Activated CD8-positive, alpha-beta T cell treated with anti-CD3 and anti-CD28 coated beads, Interleukin-2, amount 10 ng/mL, durations not matched to agents 7 days and 5 days (primary cell): ENCODE measurements at regions not wholly inside any gene's neighbourhood (a gene's known extent, or its start where the extent isn't known, plus 50 kb on each side); places are given as distances from the start of the nearest gene placed in this dataset.

ENCODE experiments used
- ATAC-seq: fragments of 150-1000 bp; cut with Tn5 transposase; one replicate; pipeline ENCODE4 v1.10.0; 2021; ENCODE audit warnings: moderate library complexity
- CTCF ChIA-PET: fragments of 350-600 bp; sonication (Branson Sonifier 250); formaldehyde crosslinking; loops from one replicate; lab custom pipeline; 2021; ENCODE audit warnings: antibody characterized with exemption; lab: Charles Lee
- POLR2A ChIA-PET: fragments of 350-600 bp; sonication (Branson Sonifier 250); formaldehyde crosslinking; loops from one replicate; lab custom pipeline; 2021; ENCODE audit warnings: antibody characterized with exemption; lab: Charles Lee
- DNase-seq: peaks from one replicate; pipeline ENCODE4 v3.0.0-alpha.2; 2020
- H3K27ac Mint-ChIP-seq: one replicate; pipeline ENCODE4 v1.8.0; 2021; ENCODE audit warnings: mild to moderate bottlenecking, mixed read lengths
- H3K27me3 Mint-ChIP-seq: one replicate; pipeline ENCODE4 v1.8.0; 2021; ENCODE audit warnings: low read depth, mixed read lengths
- H3K36me3 Mint-ChIP-seq: one replicate; pipeline ENCODE4 v1.8.0; 2021; ENCODE audit warnings: low read depth, mixed read lengths
- H3K4me1 Mint-ChIP-seq: one replicate; pipeline ENCODE4 v1.8.0; 2021; ENCODE audit warnings: low read depth, mixed read lengths
- H3K4me3 Mint-ChIP-seq: one replicate; pipeline ENCODE4 v1.8.0; 2021; ENCODE audit warnings: mild to moderate bottlenecking, mixed read lengths
- H3K9me3 Mint-ChIP-seq: one replicate; pipeline ENCODE4 v1.8.0; 2022; ENCODE audit warnings: mixed read lengths; ENCODE audit not compliant: insufficient read depth

GRCh38 chr9:106400950-106401349 is 462.0 kb upstream of the ZNF462 start:
- ATAC-seq (no peak), DNase-seq (no peak)
- H3K4me3 Mint-ChIP-seq = no peak overlapping the region
- no peaks in the 10 kb centered on the region for H3K36me3 Mint-ChIP-seq
- ChIA-PET POLR2A (no interaction called here), CTCF (no interaction called here)
- no peaks in the 10 kb centered on the region for H3K27me3 Mint-ChIP-seq
- no peaks in the 10 kb centered on the region for H3K9me3 Mint-ChIP-seq
- H3K27ac Mint-ChIP-seq = no peak overlapping the region
- no peaks in the 10 kb centered on the region for H3K4me1 Mint-ChIP-seq

GRCh38 chr9:106403081-106403480 is 459.9 kb upstream of the ZNF462 start:
- DNase-seq = no peak
- H3K36me3 Mint-ChIP-seq = no peaks in the 10 kb centered on the region
- no peaks in the 10 kb centered on the region for H3K4me1 Mint-ChIP-seq
- CTCF ChIA-PET = no interaction called here
- no peak overlapping the region for H3K27ac Mint-ChIP-seq
- POLR2A ChIA-PET = no interaction called here
- H3K4me3 Mint-ChIP-seq = no peak overlapping the region
- H3K27me3 Mint-ChIP-seq = no peaks in the 10 kb centered on the region
- no peaks in the 10 kb centered on the region for H3K9me3 Mint-ChIP-seq
- no peak for ATAC-seq

- no peak for DNase-seq
- ChIA-PET CTCF (no interaction called here), POLR2A (no interaction called here)
- H3K4me3 Mint-ChIP-seq = no peak overlapping the region
- no peaks in the 10 kb centered on the region for H3K4me1 Mint-ChIP-seq
- H3K9me3 Mint-ChIP-seq = no peaks in the 10 kb centered on the region
- H3K27ac Mint-ChIP-seq = no peak overlapping the region
- ATAC-seq = no peak
- H3K36me3 Mint-ChIP-seq = no peaks in the 10 kb centered on the region
- no peaks in the 10 kb centered on the region for H3K27me3 Mint-ChIP-seq
Measured at GRCh38 chr9:106404137-106404536, 458.8 kb upstream of the ZNF462 start.

GRCh38 chr9:106405871-106406435 is 457.0 kb upstream of the ZNF462 start:
- ChIA-PET POLR2A (no interaction called here), CTCF (no interaction called here)
- ATAC-seq (no peak), DNase-seq (no peak)
- Mint-ChIP-seq H3K36me3 (no peaks in the 10 kb centered on the region), H3K27ac (no peak overlapping the region), H3K9me3 (no peaks in the 10 kb centered on the region), H3K4me3 (no peak overlapping the region), H3K27me3 (no peaks in the 10 kb centered on the region), H3K4me1 (no peaks in the 10 kb centered on the region)

GRCh38 chr9:106414042-106414441 is 448.9 kb upstream of the ZNF462 start:
- ATAC-seq (no peak), DNase-seq (no peak)
- Mint-ChIP-seq H3K4me1 (no peaks in the 10 kb centered on the region), H3K36me3 (no peaks in the 10 kb centered on the region), H3K9me3 (no peaks in the 10 kb centered on the region), H3K4me3 (no peak overlapping the region), H3K27me3 (no peaks in the 10 kb centered on the region), H3K27ac (no peak overlapping the region)
- ChIA-PET POLR2A (no interaction called here), CTCF (no interaction called here)

- ChIA-PET CTCF (no interaction called here), POLR2A (no interaction called here)
- Mint-ChIP-seq H3K27me3 (no peaks in the 10 kb centered on the region), H3K27ac (no peak overlapping the region), H3K4me3 (no peak overlapping the region), H3K36me3 (no peaks in the 10 kb centered on the region), H3K9me3 (no peaks in the 10 kb centered on the region), H3K4me1 (peaks cover 16% of the 10 kb centered on the region)
- DNase-seq (no peak), ATAC-seq (no peak)
Measured at GRCh38 chr9:106417685-106418084, 445.3 kb upstream of the ZNF462 start.

GRCh38 chr9:106419829-106420228 is 443.1 kb upstream of the ZNF462 start:
- Mint-ChIP-seq H3K4me3 (no peak overlapping the region), H3K36me3 (no peaks in the 10 kb centered on the region), H3K27ac (no peak overlapping the region), H3K27me3 (no peaks in the 10 kb centered on the region), H3K4me1 (peaks cover 16% of the 10 kb centered on the region), H3K9me3 (no peaks in the 10 kb centered on the region)
- POLR2A ChIA-PET = no interaction called here
- CTCF ChIA-PET = no interaction called here
- ATAC-seq = no peak
- no peak for DNase-seq

- POLR2A ChIA-PET = no interaction called here
- no peaks in the 10 kb centered on the region for H3K9me3 Mint-ChIP-seq
- H3K27ac Mint-ChIP-seq = no peak overlapping the region
- ATAC-seq (no peak), DNase-seq (peak; percentile 21)
- CTCF ChIA-PET = no interaction called here
- no peaks in the 10 kb centered on the region for H3K36me3 Mint-ChIP-seq
- H3K4me3 Mint-ChIP-seq = no peak overlapping the region
- peaks cover 16% of the 10 kb centered on the region for H3K4me1 Mint-ChIP-seq
- no peaks in the 10 kb centered on the region for H3K27me3 Mint-ChIP-seq
Measured at GRCh38 chr9:106420511-106420944, 442.4 kb upstream of the ZNF462 start.

GRCh38 chr9:106421772-106422171 is 441.2 kb upstream of the ZNF462 start:
- Mint-ChIP-seq H3K4me3 (no peak overlapping the region), H3K27ac (no peak overlapping the region), H3K27me3 (no peaks in the 10 kb centered on the region), H3K4me1 (peaks cover 16% of the 10 kb centered on the region), H3K36me3 (no peaks in the 10 kb centered on the region), H3K9me3 (no peaks in the 10 kb centered on the region)
- CTCF ChIA-PET = no interaction called here
- ATAC-seq = no peak
- POLR2A ChIA-PET = no interaction called here
- DNase-seq = no peak

- no peaks in the 10 kb centered on the region for H3K36me3 Mint-ChIP-seq
- H3K27me3 Mint-ChIP-seq = no peaks in the 10 kb centered on the region
Measured at GRCh38 chr9:106423575-106423974, 439.4 kb upstream of the ZNF462 start.

GRCh38 chr9:106432631-106433030 is 430.3 kb upstream of the ZNF462 start:
- CTCF ChIA-PET = no interaction called here
- ATAC-seq (no peak), DNase-seq (no peak)
- no peaks in the 10 kb centered on the region for H3K36me3 Mint-ChIP-seq
- no peaks in the 10 kb centered on the region for H3K4me1 Mint-ChIP-seq
- no peak overlapping the region for H3K4me3 Mint-ChIP-seq
- no peaks in the 10 kb centered on the region for H3K9me3 Mint-ChIP-seq
- H3K27ac Mint-ChIP-seq = no peak overlapping the region
- H3K27me3 Mint-ChIP-seq = no peaks in the 10 kb centered on the region
- POLR2A ChIA-PET = no interaction called here

More at GRCh38 chr9:106423575-106423974, 439.4 kb upstream of the ZNF462 start:
- H3K4me1 Mint-ChIP-seq = peaks cover 16% of the 10 kb centered on the region
- no peak for DNase-seq
- ChIA-PET POLR2A (no interaction called here), CTCF (no interaction called here)
- no peaks in the 10 kb centered on the region for H3K9me3 Mint-ChIP-seq
- H3K4me3 Mint-ChIP-seq = no peak overlapping the region
- no peak overlapping the region for H3K27ac Mint-ChIP-seq
- no peak for ATAC-seq

GRCh38 chr9:106438928-106439327 is 424.0 kb upstream of the ZNF462 start:
- H3K36me3 Mint-ChIP-seq = no peaks in the 10 kb centered on the region
- no peak for ATAC-seq

GRCh38 chr9:106441283-106441682 is 421.7 kb upstream of the ZNF462 start:
- Mint-ChIP-seq H3K4me3 (no peak overlapping the region), H3K27ac (no peak overlapping the region), H3K36me3 (no peaks in the 10 kb centered on the region), H3K4me1 (no peaks in the 10 kb centered on the region), H3K9me3 (peaks cover 8% of the 10 kb centered on the region), H3K27me3 (no peaks in the 10 kb centered on the region)
- CTCF ChIA-PET = no interaction called here
- no peak for DNase-seq
- POLR2A ChIA-PET = no interaction called here
- ATAC-seq = no peak

More at GRCh38 chr9:106438928-106439327, 424.0 kb upstream of the ZNF462 start:
- H3K4me3 Mint-ChIP-seq = no peak overlapping the region
- H3K27me3 Mint-ChIP-seq = no peaks in the 10 kb centered on the region
- CTCF ChIA-PET = no interaction called here
- peaks cover 4% of the 10 kb centered on the region for H3K9me3 Mint-ChIP-seq
- no peak for DNase-seq
- no peak overlapping the region for H3K27ac Mint-ChIP-seq
- POLR2A ChIA-PET = no interaction called here
- no peaks in the 10 kb centered on the region for H3K4me1 Mint-ChIP-seq
